HepG2 (cell line): ENCODE measurements at regions not wholly inside any gene's neighbourhood (a gene's known extent, or its start where the extent isn't known, plus 50 kb on each side); places are given as distances from the start of the nearest gene placed in this dataset.

ENCODE experiments used
- AGO2 ChIP-seq: fragments of 200-400 bp; formaldehyde crosslinking; optimal IDR thresholded peaks from 2 replicates; pipeline ENCODE3; 2017; ENCODE audit warnings: mild to moderate bottlenecking, low read depth, low read length, moderate library complexity
- ATAD3A ChIP-seq: sonication (generic); formaldehyde crosslinking; IDR thresholded peaks from 2 replicates; pipeline ENCODE4 v1.4.0; 2020; ENCODE audit warnings: missing genetic modification reagents
- MIER3 ChIP-seq: IDR thresholded peaks from 2 replicates; pipeline ENCODE4 v1.6.1; 2016; ENCODE audit warnings: missing compliant biosample characterization, borderline replicate concordance
- PCBP1 ChIP-seq: fragments of 200-400 bp; formaldehyde crosslinking; IDR thresholded peaks from 2 replicates; pipeline ENCODE4 v1.6.1; 2017; ENCODE audit warnings: mild to moderate bottlenecking, low read depth, low read length, borderline replicate concordance
- REPIN1 ChIP-seq: sonication (generic); formaldehyde crosslinking; IDR thresholded peaks from 2 replicates; pipeline ENCODE4 v1.8.0; 2022; ENCODE audit warnings: missing genetic modification reagents, low read depth, mild to moderate bottlenecking, borderline replicate concordance
- SOX6 ChIP-seq, 2 experiments: fragments of 450-650 bp in 1 of 2; sonication (generic) in 1 of 2; formaldehyde crosslinking in 1 of 2; IDR thresholded peaks; 2 replicates each; pipeline versions ENCODE4 v1.4.0 to v1.6.1; 2017 to 2020; ENCODE audit warnings: antibody characterized with exemption in 1 of 2, mild to moderate bottlenecking in 1 of 2, missing genetic modification reagents in 1 of 2
- TP53 ChIP-seq: sonication (generic); formaldehyde crosslinking; conservative IDR thresholded peaks from 2 replicates; pipeline ENCODE4 v1.4.0; 2020; ENCODE audit warnings: missing genetic modification reagents
- ZKSCAN8 ChIP-seq: IDR thresholded peaks from 2 replicates; pipeline ENCODE4 v1.6.1; 2016; ENCODE audit warnings: borderline replicate concordance, missing genetic modification reagents, missing compliant biosample characterization
- ZNF33B ChIP-seq: sonication (generic); formaldehyde crosslinking; IDR thresholded peaks from 2 replicates; pipeline ENCODE4 v1.5.1; 2020; ENCODE audit warnings: mild to moderate bottlenecking, missing genetic modification reagents
- ZNF547 ChIP-seq: sonication (generic); formaldehyde crosslinking; IDR thresholded peaks from 2 replicates; pipeline ENCODE4 v1.5.1; 2020; ENCODE audit warnings: mild to moderate bottlenecking, missing genetic modification reagents
- ZNF7 ChIP-seq: IDR thresholded peaks from 2 replicates; pipeline ENCODE4 v1.6.1; 2016; ENCODE audit warnings: missing biosample characterization, missing genetic modification reagents
- ZNF768 ChIP-seq: sonication (generic); formaldehyde crosslinking; IDR thresholded peaks from 2 replicates; pipeline ENCODE4 v1.4.0; 2020; ENCODE audit warnings: missing genetic modification reagents
- ZNF788 ChIP-seq: sonication (generic); formaldehyde crosslinking; IDR thresholded peaks from 2 replicates; pipeline ENCODE4 v1.5.0; 2020; ENCODE audit warnings: mild to moderate bottlenecking, missing genetic modification reagents, borderline replicate concordance
- TF ChIP-seq, protein P1 (sequence below): IDR thresholded peaks from 2 replicates; pipeline ENCODE4 v1.4.0; 2020; ENCODE audit warnings: mild to moderate bottlenecking, missing genetic modification reagents
- TF ChIP-seq, protein P2 (sequence below): sonication (generic); formaldehyde crosslinking; conservative IDR thresholded peaks from 2 replicates; pipeline ENCODE4 v1.4.0; 2020; ENCODE audit warnings: missing genetic modification reagents
- TF ChIP-seq, protein P3 (sequence below): sonication (generic); formaldehyde crosslinking; IDR thresholded peaks from 2 replicates; pipeline ENCODE4 v1.4.0; 2020; ENCODE audit warnings: missing genetic modification reagents

DNA sequence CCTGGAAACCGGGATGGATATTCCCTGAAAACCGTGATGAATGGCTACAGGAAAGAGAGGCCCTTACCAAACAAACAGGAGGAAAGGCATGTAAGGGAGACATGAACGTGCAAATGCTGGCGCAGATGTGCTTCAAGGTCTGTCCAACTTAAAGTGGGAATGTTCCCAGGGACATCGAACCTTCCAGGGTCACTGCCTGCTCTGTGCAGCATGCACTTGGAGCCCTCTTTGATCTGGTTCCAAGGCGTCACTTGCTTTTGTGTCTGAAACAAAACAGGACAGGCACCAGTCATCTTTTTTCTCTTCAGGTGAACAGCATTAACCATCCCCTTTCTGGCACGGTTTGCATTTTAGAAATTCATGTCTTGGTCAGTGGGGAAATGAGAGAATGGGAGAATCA lies 479.4 kb downstream of the RASEF start (continued):
- TF ChIP-seq, protein P1, sequence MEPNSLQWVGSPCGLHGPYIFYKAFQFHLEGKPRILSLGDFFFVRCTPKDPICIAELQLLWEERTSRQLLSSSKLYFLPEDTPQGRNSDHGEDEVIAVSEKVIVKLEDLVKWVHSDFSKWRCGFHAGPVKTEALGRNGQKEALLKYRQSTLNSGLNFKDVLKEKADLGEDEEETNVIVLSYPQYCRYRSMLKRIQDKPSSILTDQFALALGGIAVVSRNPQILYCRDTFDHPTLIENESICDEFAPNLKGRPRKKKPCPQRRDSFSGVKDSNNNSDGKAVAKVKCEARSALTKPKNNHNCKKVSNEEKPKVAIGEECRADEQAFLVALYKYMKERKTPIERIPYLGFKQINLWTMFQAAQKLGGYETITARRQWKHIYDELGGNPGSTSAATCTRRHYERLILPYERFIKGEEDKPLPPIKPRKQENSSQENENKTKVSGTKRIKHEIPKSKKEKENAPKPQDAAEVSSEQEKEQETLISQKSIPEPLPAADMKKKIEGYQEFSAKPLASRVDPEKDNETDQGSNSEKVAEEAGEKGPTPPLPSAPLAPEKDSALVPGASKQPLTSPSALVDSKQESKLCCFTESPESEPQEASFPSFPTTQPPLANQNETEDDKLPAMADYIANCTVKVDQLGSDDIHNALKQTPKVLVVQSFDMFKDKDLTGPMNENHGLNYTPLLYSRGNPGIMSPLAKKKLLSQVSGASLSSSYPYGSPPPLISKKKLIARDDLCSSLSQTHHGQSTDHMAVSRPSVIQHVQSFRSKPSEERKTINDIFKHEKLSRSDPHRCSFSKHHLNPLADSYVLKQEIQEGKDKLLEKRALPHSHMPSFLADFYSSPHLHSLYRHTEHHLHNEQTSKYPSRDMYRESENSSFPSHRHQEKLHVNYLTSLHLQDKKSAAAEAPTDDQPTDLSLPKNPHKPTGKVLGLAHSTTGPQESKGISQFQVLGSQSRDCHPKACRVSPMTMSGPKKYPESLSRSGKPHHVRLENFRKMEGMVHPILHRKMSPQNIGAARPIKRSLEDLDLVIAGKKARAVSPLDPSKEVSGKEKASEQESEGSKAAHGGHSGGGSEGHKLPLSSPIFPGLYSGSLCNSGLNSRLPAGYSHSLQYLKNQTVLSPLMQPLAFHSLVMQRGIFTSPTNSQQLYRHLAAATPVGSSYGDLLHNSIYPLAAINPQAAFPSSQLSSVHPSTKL = peak; percentile 89
- TF ChIP-seq MIER3 (CRISPR knock-in tag) (peak; percentile 59; the same call in 1 of the 2 replicates), ZNF7 (CRISPR knock-in tag) (no peak), AGO2 (no peak), ZNF33B (no peak), ATAD3A (CRISPR knock-in tag) (no peak), ZNF547 (CRISPR knock-in tag) (no peak), SOX6 (IDR thresholded peaks at IDR 0.05) (no peak), SOX6 (CRISPR knock-in tag; IDR thresholded peaks at IDR 0.05) (peak; percentile 83), PCBP1 (no peak), TP53 (CRISPR knock-in tag) (no peak), REPIN1 (CRISPR knock-in tag) (no peak), ZNF768 (peak; percentile 27; the same call in 1 of the 2 replicates), ZKSCAN8 (CRISPR knock-in tag) (0 out of 2 replicates have a peak, but pooled peaks have one; percentile 30), ZNF788 (0 out of 2 replicates have a peak, but pooled peaks have one; percentile 27)
- TF ChIP-seq, protein P2, sequence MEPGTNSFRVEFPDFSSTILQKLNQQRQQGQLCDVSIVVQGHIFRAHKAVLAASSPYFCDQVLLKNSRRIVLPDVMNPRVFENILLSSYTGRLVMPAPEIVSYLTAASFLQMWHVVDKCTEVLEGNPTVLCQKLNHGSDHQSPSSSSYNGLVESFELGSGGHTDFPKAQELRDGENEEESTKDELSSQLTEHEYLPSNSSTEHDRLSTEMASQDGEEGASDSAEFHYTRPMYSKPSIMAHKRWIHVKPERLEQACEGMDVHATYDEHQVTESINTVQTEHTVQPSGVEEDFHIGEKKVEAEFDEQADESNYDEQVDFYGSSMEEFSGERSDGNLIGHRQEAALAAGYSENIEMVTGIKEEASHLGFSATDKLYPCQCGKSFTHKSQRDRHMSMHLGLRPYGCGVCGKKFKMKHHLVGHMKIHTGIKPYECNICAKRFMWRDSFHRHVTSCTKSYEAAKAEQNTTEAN (CRISPR knock-in tag) = 0 out of 2 replicates have a peak, but pooled peaks have one; percentile 40
- TF ChIP-seq, protein P3, sequence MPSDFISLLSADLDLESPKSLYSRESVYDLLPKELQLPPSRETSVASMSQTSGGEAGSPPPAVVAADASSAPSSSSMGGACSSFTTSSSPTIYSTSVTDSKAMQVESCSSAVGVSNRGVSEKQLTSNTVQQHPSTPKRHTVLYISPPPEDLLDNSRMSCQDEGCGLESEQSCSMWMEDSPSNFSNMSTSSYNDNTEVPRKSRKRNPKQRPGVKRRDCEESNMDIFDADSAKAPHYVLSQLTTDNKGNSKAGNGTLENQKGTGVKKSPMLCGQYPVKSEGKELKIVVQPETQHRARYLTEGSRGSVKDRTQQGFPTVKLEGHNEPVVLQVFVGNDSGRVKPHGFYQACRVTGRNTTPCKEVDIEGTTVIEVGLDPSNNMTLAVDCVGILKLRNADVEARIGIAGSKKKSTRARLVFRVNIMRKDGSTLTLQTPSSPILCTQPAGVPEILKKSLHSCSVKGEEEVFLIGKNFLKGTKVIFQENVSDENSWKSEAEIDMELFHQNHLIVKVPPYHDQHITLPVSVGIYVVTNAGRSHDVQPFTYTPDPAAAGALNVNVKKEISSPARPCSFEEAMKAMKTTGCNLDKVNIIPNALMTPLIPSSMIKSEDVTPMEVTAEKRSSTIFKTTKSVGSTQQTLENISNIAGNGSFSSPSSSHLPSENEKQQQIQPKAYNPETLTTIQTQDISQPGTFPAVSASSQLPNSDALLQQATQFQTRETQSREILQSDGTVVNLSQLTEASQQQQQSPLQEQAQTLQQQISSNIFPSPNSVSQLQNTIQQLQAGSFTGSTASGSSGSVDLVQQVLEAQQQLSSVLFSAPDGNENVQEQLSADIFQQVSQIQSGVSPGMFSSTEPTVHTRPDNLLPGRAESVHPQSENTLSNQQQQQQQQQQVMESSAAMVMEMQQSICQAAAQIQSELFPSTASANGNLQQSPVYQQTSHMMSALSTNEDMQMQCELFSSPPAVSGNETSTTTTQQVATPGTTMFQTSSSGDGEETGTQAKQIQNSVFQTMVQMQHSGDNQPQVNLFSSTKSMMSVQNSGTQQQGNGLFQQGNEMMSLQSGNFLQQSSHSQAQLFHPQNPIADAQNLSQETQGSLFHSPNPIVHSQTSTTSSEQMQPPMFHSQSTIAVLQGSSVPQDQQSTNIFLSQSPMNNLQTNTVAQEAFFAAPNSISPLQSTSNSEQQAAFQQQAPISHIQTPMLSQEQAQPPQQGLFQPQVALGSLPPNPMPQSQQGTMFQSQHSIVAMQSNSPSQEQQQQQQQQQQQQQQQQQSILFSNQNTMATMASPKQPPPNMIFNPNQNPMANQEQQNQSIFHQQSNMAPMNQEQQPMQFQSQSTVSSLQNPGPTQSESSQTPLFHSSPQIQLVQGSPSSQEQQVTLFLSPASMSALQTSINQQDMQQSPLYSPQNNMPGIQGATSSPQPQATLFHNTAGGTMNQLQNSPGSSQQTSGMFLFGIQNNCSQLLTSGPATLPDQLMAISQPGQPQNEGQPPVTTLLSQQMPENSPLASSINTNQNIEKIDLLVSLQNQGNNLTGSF (CRISPR knock-in tag) = peak; percentile 74; the same call in 1 of the 2 replicates
